Keratinocyte (primary cell): ENCODE measurements at regions not wholly inside any gene's neighbourhood (a gene's known extent, or its start where the extent isn't known, plus 50 kb on each side); places are given as distances from the start of the nearest gene placed in this dataset.

Experiments used
- EZH2 ChIP-seq: IDR thresholded peaks from one replicate; pipeline ENCODE4 v1.6.1; 2012; ENCODE audit warnings: inconsistent platforms, mild to moderate bottlenecking, low read length, moderate library complexity
- TF ChIP-seq, protein P1 (sequence below), 3 experiments: IDR thresholded peaks in 1 of 3; conservative IDR thresholded peaks in 1 of 3; optimal IDR thresholded peaks in 1 of 3; 2 replicates in 2 of 3; 3 replicates in 1 of 3; pipeline versions ENCODE3 to v1.5.1; 2011; ENCODE audit warnings: low read length in 3 of 3, mild to moderate bottlenecking in 3 of 3, moderate library complexity in 2 of 3, control low read depth in 1 of 3, inconsistent platforms in 1 of 3; ENCODE audit not compliant: insufficient read depth in 2 of 3; ENCODE audit errors: extremely low read depth in 1 of 3

DNA sequence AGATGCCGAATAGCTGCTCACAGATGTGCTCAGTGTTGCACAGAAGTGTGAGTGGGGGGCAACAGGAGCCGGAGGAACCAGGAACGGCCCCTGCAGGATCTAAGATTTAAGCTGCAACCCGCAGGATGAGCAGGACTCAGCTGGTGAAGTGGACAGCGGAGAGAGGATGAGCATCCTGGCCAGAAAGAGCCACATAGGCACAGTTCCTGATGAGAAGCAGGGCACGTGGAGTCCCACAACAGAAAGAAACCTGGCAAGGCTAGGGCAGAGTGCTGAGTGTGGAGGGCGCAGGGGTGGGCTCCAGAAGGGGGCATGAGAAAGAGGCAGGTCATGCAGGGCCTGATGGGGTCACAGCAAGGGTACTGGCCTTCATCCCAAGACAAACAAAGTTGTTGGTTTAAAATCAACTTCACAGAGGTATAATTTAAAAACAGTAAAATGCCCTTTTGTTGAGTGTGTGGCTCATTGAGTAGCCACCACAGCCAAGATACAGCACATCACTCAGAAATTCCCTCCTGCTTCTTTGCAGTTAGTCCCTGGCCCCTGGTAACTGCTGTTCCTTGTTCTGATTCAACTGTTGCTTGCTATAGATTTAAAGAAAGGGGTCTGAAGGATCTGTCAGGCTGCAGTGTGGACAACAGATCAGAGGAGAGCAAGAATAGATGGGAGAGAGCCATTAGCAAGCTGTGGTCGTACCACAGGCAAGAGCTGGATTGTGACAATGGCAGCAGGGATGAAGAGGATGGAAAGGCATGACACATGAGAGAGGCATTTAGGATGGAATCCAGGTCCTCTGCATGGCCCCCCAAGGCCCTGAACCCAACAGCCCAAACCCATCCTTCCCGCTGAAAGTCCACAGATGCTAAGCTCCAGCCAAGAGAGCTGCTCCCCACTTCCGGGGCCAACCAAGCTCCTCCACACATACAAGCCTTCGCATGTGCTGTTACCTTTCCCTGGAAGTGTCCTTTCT lies 53.1 kb upstream of the OSBPL3 start:
- TF ChIP-seq, protein P1, sequence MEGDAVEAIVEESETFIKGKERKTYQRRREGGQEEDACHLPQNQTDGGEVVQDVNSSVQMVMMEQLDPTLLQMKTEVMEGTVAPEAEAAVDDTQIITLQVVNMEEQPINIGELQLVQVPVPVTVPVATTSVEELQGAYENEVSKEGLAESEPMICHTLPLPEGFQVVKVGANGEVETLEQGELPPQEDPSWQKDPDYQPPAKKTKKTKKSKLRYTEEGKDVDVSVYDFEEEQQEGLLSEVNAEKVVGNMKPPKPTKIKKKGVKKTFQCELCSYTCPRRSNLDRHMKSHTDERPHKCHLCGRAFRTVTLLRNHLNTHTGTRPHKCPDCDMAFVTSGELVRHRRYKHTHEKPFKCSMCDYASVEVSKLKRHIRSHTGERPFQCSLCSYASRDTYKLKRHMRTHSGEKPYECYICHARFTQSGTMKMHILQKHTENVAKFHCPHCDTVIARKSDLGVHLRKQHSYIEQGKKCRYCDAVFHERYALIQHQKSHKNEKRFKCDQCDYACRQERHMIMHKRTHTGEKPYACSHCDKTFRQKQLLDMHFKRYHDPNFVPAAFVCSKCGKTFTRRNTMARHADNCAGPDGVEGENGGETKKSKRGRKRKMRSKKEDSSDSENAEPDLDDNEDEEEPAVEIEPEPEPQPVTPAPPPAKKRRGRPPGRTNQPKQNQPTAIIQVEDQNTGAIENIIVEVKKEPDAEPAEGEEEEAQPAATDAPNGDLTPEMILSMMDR (optimal IDR thresholded peaks at IDR 0.05 in 1 of 3, IDR thresholded peaks at IDR 0.05 in 1 of 3, conservative IDR thresholded peaks at IDR 0.05 in 1 of 3; ENCODE audit: extremely low read depth in 1 of 3, insufficient read depth in 2 of 3, low read length in 3 of 3): no peak
- no peak for TF ChIP-seq EZH2
